Neural crest cell (in vitro differentiated cells): ENCODE measurements at regions not wholly inside any gene's neighbourhood (a gene's known extent, or its start where the extent isn't known, plus 50 kb on each side); places are given as distances from the start of the nearest gene placed in this dataset.

Experiments
- DNase-seq: peaks from one replicate; pipeline ENCODE4 v3.0.0; 2021; ENCODE audit warnings: low read depth, mixed read lengths, low spot score
- H3K27ac Mint-ChIP-seq: one replicate; pipeline ENCODE4 v1.8.0; 2021; ENCODE audit warnings: mild to moderate bottlenecking, mixed read lengths; ENCODE audit not compliant: unreplicated experiment
- H3K27me3 Mint-ChIP-seq: 2 replicates; pipeline ENCODE4 v1.8.0; 2021; ENCODE audit warnings: low read depth, mild to moderate bottlenecking, mixed read lengths
- H3K36me3 Mint-ChIP-seq: 2 replicates; pipeline ENCODE4 v1.8.0; 2021; ENCODE audit warnings: low read depth, mild to moderate bottlenecking, mixed read lengths
- H3K4me1 Mint-ChIP-seq: 2 replicates; pipeline ENCODE4 v1.8.0; 2021; ENCODE audit warnings: mixed read lengths
- H3K4me3 Mint-ChIP-seq: one replicate; pipeline ENCODE4 v1.8.0; 2021; ENCODE audit warnings: mild to moderate bottlenecking, mixed read lengths
- H3K9me3 Mint-ChIP-seq: 2 replicates; pipeline ENCODE4 v1.8.0; 2021; ENCODE audit warnings: mixed read lengths
- TF ChIP-seq, protein P1 (sequence below): fragments of 200-600 bp; sonication (generic); conservative IDR thresholded peaks from 2 replicates; pipeline ENCODE4 v1.5.0; 2021; ENCODE audit warnings: antibody characterized with exemption, mild to moderate bottlenecking

DNA sequence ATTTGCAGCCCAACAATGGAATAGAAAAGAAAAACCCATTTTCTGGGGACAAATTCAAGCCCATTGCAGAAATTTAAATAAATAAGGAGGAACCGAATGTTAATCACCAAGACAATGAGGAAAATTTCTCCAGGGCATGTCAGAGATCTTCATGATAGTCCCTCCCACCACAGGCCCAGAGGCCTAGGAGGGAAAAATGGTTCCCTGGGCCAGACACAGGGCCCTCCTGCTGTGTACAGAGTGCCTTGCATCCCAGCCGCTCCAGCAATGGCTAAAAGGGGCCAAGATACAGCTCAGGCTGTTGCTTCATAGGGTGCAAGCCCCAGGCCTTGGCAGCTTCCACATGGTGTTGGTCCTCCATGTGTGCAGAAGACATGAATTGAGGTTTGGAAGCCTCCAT is 73.4 kb upstream of the FOXE1 start:
- H3K4me3 Mint-ChIP-seq: no peak overlapping the region
- peaks cover 2% of the 10 kb centered on the region for H3K36me3 Mint-ChIP-seq
- H3K27me3 Mint-ChIP-seq: peaks cover 47% of the 10 kb centered on the region
- no peak overlapping the region for H3K27ac Mint-ChIP-seq
- TF ChIP-seq, protein P1, sequence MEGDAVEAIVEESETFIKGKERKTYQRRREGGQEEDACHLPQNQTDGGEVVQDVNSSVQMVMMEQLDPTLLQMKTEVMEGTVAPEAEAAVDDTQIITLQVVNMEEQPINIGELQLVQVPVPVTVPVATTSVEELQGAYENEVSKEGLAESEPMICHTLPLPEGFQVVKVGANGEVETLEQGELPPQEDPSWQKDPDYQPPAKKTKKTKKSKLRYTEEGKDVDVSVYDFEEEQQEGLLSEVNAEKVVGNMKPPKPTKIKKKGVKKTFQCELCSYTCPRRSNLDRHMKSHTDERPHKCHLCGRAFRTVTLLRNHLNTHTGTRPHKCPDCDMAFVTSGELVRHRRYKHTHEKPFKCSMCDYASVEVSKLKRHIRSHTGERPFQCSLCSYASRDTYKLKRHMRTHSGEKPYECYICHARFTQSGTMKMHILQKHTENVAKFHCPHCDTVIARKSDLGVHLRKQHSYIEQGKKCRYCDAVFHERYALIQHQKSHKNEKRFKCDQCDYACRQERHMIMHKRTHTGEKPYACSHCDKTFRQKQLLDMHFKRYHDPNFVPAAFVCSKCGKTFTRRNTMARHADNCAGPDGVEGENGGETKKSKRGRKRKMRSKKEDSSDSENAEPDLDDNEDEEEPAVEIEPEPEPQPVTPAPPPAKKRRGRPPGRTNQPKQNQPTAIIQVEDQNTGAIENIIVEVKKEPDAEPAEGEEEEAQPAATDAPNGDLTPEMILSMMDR: no peak
- no peaks in the 10 kb centered on the region for H3K4me1 Mint-ChIP-seq
- peaks cover 8% of the 10 kb centered on the region for H3K9me3 Mint-ChIP-seq
- DNase-seq: no peak

DNA sequence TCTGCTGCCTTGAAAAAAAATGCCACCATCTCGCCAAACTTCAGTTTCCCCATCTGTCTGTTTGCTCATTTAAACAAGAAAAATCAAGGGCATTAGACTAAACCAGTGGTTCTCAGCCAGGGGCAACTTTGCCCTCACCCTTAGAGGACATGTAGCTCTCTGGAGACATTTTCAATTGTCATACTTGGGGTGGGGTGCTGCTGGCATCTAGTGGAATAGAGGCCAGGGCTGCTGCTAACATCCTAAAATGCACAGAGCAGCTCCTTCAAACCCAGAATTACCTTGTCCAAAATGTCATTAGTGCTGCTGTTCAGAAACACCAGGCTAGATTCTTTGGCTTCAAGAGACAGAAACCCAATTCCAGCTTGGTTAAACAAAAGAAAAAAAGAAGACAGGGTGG is 71.1 kb upstream of the FOXE1 start:
- no peak for DNase-seq
- Mint-ChIP-seq H3K4me3 (no peak overlapping the region), H3K9me3 (peaks cover 8% of the 10 kb centered on the region), H3K4me1 (no peaks in the 10 kb centered on the region), H3K27ac (no peak overlapping the region), H3K27me3 (peaks cover 52% of the 10 kb centered on the region), H3K36me3 (peaks cover 2% of the 10 kb centered on the region)
- TF ChIP-seq, protein P1: no peak

DNA sequence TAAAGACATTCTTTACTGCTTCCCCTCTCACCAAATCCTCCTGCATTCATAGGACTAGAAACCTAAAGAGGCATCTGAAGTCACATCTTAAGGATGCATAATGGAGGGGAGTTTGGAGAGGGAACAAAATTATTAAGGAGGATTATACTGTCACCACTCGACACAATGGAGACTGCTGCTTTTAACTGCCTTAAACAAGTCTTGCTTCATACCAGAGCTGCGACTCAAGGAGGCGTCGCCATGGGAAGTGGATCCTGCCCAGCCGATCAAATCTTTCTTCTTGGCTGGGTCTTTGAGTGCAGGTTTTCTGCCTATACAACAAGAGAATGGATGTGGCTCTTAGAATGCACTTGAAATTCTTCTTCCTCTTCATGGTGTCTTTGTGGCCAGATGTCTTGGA is 66.7 kb upstream of the FOXE1 start:
- no peak overlapping the region for H3K4me3 Mint-ChIP-seq
- TF ChIP-seq, protein P1: no peak
- H3K9me3 Mint-ChIP-seq: no peaks in the 10 kb centered on the region
- H3K4me1 Mint-ChIP-seq: no peaks in the 10 kb centered on the region
- peaks cover 45% of the 10 kb centered on the region for H3K27me3 Mint-ChIP-seq
- no peaks in the 10 kb centered on the region for H3K36me3 Mint-ChIP-seq
- no peak overlapping the region for H3K27ac Mint-ChIP-seq
- no peak for DNase-seq

DNA sequence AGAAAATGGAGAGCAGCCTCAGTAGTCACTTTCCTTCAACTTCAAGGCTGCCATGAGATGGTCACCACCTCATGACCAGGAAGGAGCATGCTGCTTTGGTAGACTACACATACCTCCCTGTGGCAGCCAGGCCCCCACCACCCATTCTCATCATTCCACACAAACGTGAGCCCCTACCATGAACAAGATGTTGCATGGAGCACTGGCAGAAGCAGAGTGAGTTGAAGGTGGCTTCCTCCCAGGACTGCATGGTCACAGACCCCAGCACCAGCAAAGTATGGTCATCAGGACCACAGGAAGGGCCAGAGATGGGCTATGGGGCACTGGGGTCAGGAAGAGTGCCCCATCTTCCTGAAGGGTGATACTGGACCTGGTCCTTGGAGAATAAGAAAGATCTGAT is 65.5 kb upstream of the FOXE1 start:
- Mint-ChIP-seq H3K4me3 (no peak overlapping the region), H3K27ac (no peak overlapping the region), H3K27me3 (peaks cover 35% of the 10 kb centered on the region), H3K9me3 (no peaks in the 10 kb centered on the region), H3K36me3 (no peaks in the 10 kb centered on the region), H3K4me1 (no peaks in the 10 kb centered on the region)
- TF ChIP-seq, protein P1: no peak
- no peak for DNase-seq

DNA sequence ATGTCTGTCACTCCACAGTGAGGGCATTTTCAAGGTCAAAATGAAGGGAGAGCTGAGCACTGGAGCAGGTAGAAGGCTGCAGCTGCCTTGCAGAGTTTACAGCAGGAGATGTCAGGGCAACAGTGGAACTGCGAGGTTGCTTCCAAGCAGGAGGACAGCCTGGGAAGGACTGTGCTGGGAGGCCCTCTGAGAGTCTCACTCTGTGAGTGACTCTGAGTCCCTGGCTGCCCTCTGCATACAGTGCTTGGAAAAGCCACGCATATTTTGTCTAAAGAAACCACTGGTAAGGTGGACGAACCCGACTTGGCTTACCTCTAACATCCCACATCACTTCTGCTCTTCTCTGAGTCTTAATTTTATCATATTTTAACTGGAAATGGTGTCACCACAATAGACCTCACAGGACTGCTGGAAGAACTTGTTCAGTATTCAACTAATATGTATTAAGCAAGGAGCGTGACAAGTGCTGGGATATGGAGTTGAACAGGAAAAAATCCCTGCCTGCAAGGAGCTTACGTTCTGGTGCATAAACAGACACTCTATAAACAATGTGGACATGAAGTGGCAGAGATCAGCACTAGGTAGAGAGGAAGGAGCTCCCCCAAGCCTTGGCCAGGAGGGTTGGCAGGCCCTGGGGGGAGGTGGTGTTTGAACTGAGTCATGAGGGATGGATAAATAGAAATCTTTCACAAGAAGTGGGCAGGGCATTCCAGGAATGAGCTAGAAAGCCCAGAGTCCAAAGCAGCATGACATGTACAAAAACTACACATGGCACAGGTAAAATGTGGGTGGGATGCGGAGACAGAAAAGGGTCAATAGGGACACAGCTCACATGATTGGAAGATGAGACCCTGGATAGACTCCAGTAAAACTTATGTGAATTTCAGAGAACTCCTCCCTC is 64.0 kb upstream of the FOXE1 start:
- Mint-ChIP-seq H3K36me3 (no peaks in the 10 kb centered on the region), H3K9me3 (no peaks in the 10 kb centered on the region), H3K27me3 (peaks cover 24% of the 10 kb centered on the region), H3K27ac (no peak overlapping the region), H3K4me1 (no peaks in the 10 kb centered on the region), H3K4me3 (no peak overlapping the region)
- DNase-seq: no peak
- TF ChIP-seq, protein P1: no peak
